IMR-90 (cell line): ENCODE measurements at regions not wholly inside any gene's neighbourhood (a gene's known extent, or its start where the extent isn't known, plus 50 kb on each side); places are given as distances from the start of the nearest gene placed in this dataset.
A peak's percentile ranks its signal among the peaks of the same experiment; 100 is the strongest.

Experiments used
- ATAC-seq: fragments of 200-7000 bp; cut with Tn5 transposase; 2 replicates; pipeline ENCODE4 v1.9.1; 2020; ENCODE audit warnings: low read depth, mild to moderate bottlenecking, moderate library complexity
- BruUV-seq: library from RNA; stranded (reverse); fragments of 400-500 nt; replicated peaks from 2 replicates; lab custom pipeline; 2021; lab: Mats Ljungman, UMichigan
- CTCF ChIA-PET: fragments of 300-600 bp; formaldehyde crosslinking; extraction: SDS; loops from one replicate; lab custom pipeline; 2021; ENCODE audit warnings: antibody characterized with exemption; lab: Yijun Ruan, JAX
- POLR2A ChIA-PET: fragments of 300-600 bp; sonication (Branson Sonifier 250); formaldehyde crosslinking; loops from one replicate; lab custom pipeline; 2022; ENCODE audit warnings: antibody characterized with exemption; ENCODE audit not compliant: unreplicated experiment; lab: Charles Lee
- DNase-seq: peaks from one replicate; pipeline ENCODE4 v3.0.0; 2013
- H2AFZ ChIP-seq: replicated peaks from 2 replicates; pipeline ENCODE3; 2013; ENCODE audit warnings: low read length, mild to moderate bottlenecking; ENCODE audit not compliant: poor library complexity
- H2AK5ac ChIP-seq: 2 replicates; pipeline ENCODE4 v1.6.1; 2013; ENCODE audit warnings: low read depth, low read length, inconsistent platforms
- H2AK9ac ChIP-seq: replicated peaks from 2 replicates; pipeline ENCODE3; 2013; ENCODE audit warnings: mild to moderate bottlenecking, low read depth, low read length, moderate library complexity; ENCODE audit not compliant: poor library complexity
- H2BK120ac ChIP-seq: 2 replicates; pipeline ENCODE4 v1.6.1; 2013; ENCODE audit warnings: low read depth, low read length, inconsistent platforms
- H2BK15ac ChIP-seq: 3 replicates; pipeline ENCODE4 v1.6.1; 2013; ENCODE audit warnings: low read depth, low read length, inconsistent platforms
- H2BK20ac ChIP-seq: 2 replicates; pipeline ENCODE4 v1.6.1; 2013; ENCODE audit warnings: low read depth, mild to moderate bottlenecking, inconsistent platforms, low read length, moderate library complexity
- H2BK5ac ChIP-seq: 2 replicates; pipeline ENCODE4 v1.6.1; 2013; ENCODE audit warnings: mild to moderate bottlenecking, low read depth, low read length, inconsistent platforms; ENCODE audit not compliant: poor library complexity, severe bottlenecking
- H3K14ac ChIP-seq: replicated peaks from 2 replicates; pipeline ENCODE4 v1.6.1; 2013; ENCODE audit warnings: low read depth, low read length, inconsistent platforms
- H3K18ac ChIP-seq: 2 replicates; pipeline ENCODE4 v1.6.1; 2013; ENCODE audit warnings: low read depth, low read length, control low read depth
- H3K23ac ChIP-seq: 2 replicates; pipeline ENCODE4 v1.6.1; 2013; ENCODE audit warnings: low read depth, low read length, inconsistent platforms
- H3K27ac ChIP-seq: 2 replicates; pipeline ENCODE4 v1.5.1; 2013; ENCODE audit warnings: mild to moderate bottlenecking, control low read depth, low read length; ENCODE audit not compliant: insufficient read depth
- H3K27me3 ChIP-seq: 2 replicates; pipeline ENCODE4 v1.6.1; 2013; ENCODE audit warnings: low read length; ENCODE audit not compliant: control insufficient read depth, insufficient read depth
- H3K36me3 ChIP-seq: 2 replicates; pipeline ENCODE4 v1.6.1; 2013; ENCODE audit warnings: low read length, mixed read lengths; ENCODE audit not compliant: control insufficient read depth, insufficient read depth
- H3K4ac ChIP-seq: 2 replicates; pipeline ENCODE4 v1.6.1; 2013; ENCODE audit warnings: low read depth, low read length, inconsistent platforms
- H3K4me1 ChIP-seq: 2 replicates; pipeline ENCODE4 v1.6.1; 2013; ENCODE audit warnings: low read length, mixed read lengths; ENCODE audit not compliant: control insufficient read depth, insufficient read depth
- H3K4me2 ChIP-seq: 2 replicates; pipeline ENCODE4 v1.6.1; 2013; ENCODE audit warnings: low read depth, mild to moderate bottlenecking, control low read depth, low read length, moderate library complexity
- H3K4me3 ChIP-seq: 2 replicates; pipeline ENCODE4 v1.5.1; 2013; ENCODE audit warnings: low read depth, mild to moderate bottlenecking, control low read depth, low read length, moderate library complexity; ENCODE audit not compliant: insufficient read depth
- H3K56ac ChIP-seq: 2 replicates; pipeline ENCODE4 v1.6.1; 2013; ENCODE audit warnings: low read length, inconsistent platforms; ENCODE audit not compliant: insufficient read depth; ENCODE audit errors: extremely low read depth
- H3K79me1 ChIP-seq, 2 experiments: 2 replicates each; pipeline ENCODE4 v1.6.1; 2013; ENCODE audit warnings: low read length in 2 of 2, inconsistent platforms in 1 of 2, low read depth in 1 of 2
- H3K9ac ChIP-seq: 2 replicates; pipeline ENCODE4 v1.6.1; 2013; ENCODE audit warnings: low read depth, low read length, control low read depth
- H3K9me1 ChIP-seq: 2 replicates; pipeline ENCODE4 v1.6.1; 2013; ENCODE audit warnings: low read length, inconsistent platforms; ENCODE audit not compliant: insufficient read depth
- H3K9me3 ChIP-seq: 2 replicates; pipeline ENCODE4 v1.6.1; 2013; ENCODE audit warnings: low read length; ENCODE audit not compliant: control insufficient read depth, insufficient read depth
- H4K20me1 ChIP-seq: 2 replicates; pipeline ENCODE4 v1.6.1; 2013; ENCODE audit warnings: low read length, inconsistent platforms; ENCODE audit not compliant: insufficient read depth
- H4K5ac ChIP-seq: 2 replicates; pipeline ENCODE4 v1.6.1; 2013; ENCODE audit warnings: mild to moderate bottlenecking, low read depth, low read length, control low read depth
- H4K8ac ChIP-seq, 2 experiments: 2 replicates each; pipeline ENCODE4 v1.6.1; 2013; ENCODE audit warnings: low read depth in 2 of 2, low read length in 2 of 2, control low read depth in 1 of 2, inconsistent platforms in 1 of 2
- H4K91ac ChIP-seq: 2 replicates; pipeline ENCODE4 v1.6.1; 2013; ENCODE audit warnings: low read depth, low read length, inconsistent platforms; ENCODE audit not compliant: insufficient read depth
- BHLHE40 ChIP-seq: fragments of 150-350 bp; IDR thresholded peaks from 2 replicates; pipeline ENCODE4 v1.6.1; 2016; ENCODE audit warnings: mild to moderate bottlenecking, low read depth, low read length
- CEBPB ChIP-seq: IDR thresholded peaks from 2 replicates; pipeline ENCODE4 v1.6.1; 2012; ENCODE audit warnings: low read depth, low read length, improper control_type of control experiment
- CHD1 ChIP-seq: IDR thresholded peaks from 2 replicates; pipeline ENCODE4 v1.6.1; 2012; ENCODE audit warnings: low read depth, low read length, improper control_type of control experiment
- CTCF ChIP-seq: conservative IDR thresholded peaks from 2 replicates; pipeline ENCODE4 v1.5.1; 2012; ENCODE audit warnings: mild to moderate bottlenecking, low read depth, low read length, improper control_type of control experiment
- ELK1 ChIP-seq: fragments of 150-350 bp; IDR thresholded peaks from 2 replicates; pipeline ENCODE4 v1.6.1; 2016; ENCODE audit warnings: low read depth, mild to moderate bottlenecking, low read length, moderate library complexity, borderline replicate concordance
- FOS ChIP-seq: fragments of 150-350 bp; IDR thresholded peaks from 2 replicates; pipeline ENCODE4 v1.6.1; 2016; ENCODE audit warnings: low read depth, low read length
- MAFK ChIP-seq: IDR thresholded peaks from 2 replicates; pipeline ENCODE4 v1.6.1; 2012; ENCODE audit warnings: low read depth, low read length, improper control_type of control experiment
- MAZ ChIP-seq: IDR thresholded peaks from 2 replicates; pipeline ENCODE4 v1.6.1; 2012; ENCODE audit warnings: low read depth, mild to moderate bottlenecking, low read length, improper control_type of control experiment, moderate library complexity, borderline replicate concordance
- MXI1 ChIP-seq: IDR thresholded peaks from 2 replicates; pipeline ENCODE4 v1.6.1; 2012; ENCODE audit warnings: low read depth, mild to moderate bottlenecking, low read length, moderate library complexity, borderline replicate concordance
- POLR2A ChIP-seq: IDR thresholded peaks from 2 replicates; pipeline ENCODE4 v1.6.1; 2012; ENCODE audit warnings: mild to moderate bottlenecking, low read depth, low read length
- RAD21 ChIP-seq: IDR thresholded peaks from 2 replicates; pipeline ENCODE4 v1.6.1; 2012; ENCODE audit warnings: low read length, improper control_type of control experiment
- RCOR1 ChIP-seq: IDR thresholded peaks from 2 replicates; pipeline ENCODE4 v1.6.1; 2012; ENCODE audit warnings: mild to moderate bottlenecking, low read length, improper control_type of control experiment; ENCODE audit not compliant: insufficient replicate concordance
- RFX5 ChIP-seq: IDR thresholded peaks from 2 replicates; pipeline ENCODE4 v1.8.0; 2012; ENCODE audit warnings: low read depth, mild to moderate bottlenecking, low read length, moderate library complexity
- WGBS, 2 experiments: methylation state at CpG; one replicate each; pipeline versions ENCODE4 v1.1.5 to v1.1.7; 2013; ENCODE audit warnings: missing lambda C conversion rate in 2 of 2; ENCODE audit not compliant: insufficient read length in 1 of 2; ENCODE audit errors: extremely low coverage in 2 of 2; 5-methylcytosine and 5-hydroxymethylcytosine counted together
- dilution Hi-C: fragments of 300-500 bp; cut with HindIII; formaldehyde crosslinking; loops from one replicate; pipeline ENCODE4 v1.14.3; 2018; ENCODE audit warnings: low sequenced_read_pairs; ENCODE audit not compliant: unreplicated experiment
- in situ Hi-C: fragments of 300-500 bp; cut with MboI; formaldehyde crosslinking; loops from 3 replicates; pipeline ENCODE4 v1.14.3; 2019; ENCODE audit warnings: low sequenced_read_pairs, inconsistent platforms, mixed read lengths
- intact Hi-C: fragments of 100-400 bp; cut with micrococcal nuclease; formaldehyde crosslinking; loops from 2 replicates; pipeline ENCODE4 v1.10.0; 2022

- Histone ChIP-seq H3K9me3 (no peaks in the 10 kb centered on the region), H3K56ac (no peak overlapping the region), H3K18ac (no peak overlapping the region), H2BK120ac (no peak overlapping the region), H2AK5ac (no peak overlapping the region), H3K27me3 (no peaks in the 10 kb centered on the region), H3K36me3 (no peaks in the 10 kb centered on the region), H3K9ac (no peak overlapping the region), H3K4me2 (peak overlapping the region; percentile 46; the same call in 1 of the 2 replicates), H3K4me1 (peaks cover 4% of the 10 kb centered on the region), H2BK5ac (no peak overlapping the region), H3K9me1 (no peaks in the 10 kb centered on the region), H4K5ac (no peak overlapping the region), H4K8ac (no peak overlapping the region), H2AFZ (no peak overlapping the region), H3K23ac (no peak overlapping the region), H3K14ac (no peak overlapping the region; the same call in 1 of the 2 replicates), H2BK15ac (no peak overlapping the region), H4K20me1 (no peaks in the 10 kb centered on the region), H2BK20ac (no peak overlapping the region), H3K4ac (no peak overlapping the region), H3K79me1 (no peaks in the 10 kb centered on the region), H2AK9ac (no peak overlapping the region), H4K91ac (no peak overlapping the region), H3K4me3 (no peak overlapping the region), H3K27ac (no peak overlapping the region)
- in situ Hi-C loops (no loop called here), dilution Hi-C loops (no loop called here), intact Hi-C loops (no loop called here)
- BruUV-seq: no TSS peak
- ChIA-PET CTCF (interaction anchor here (0.5 kb wide), 1 partner anchor 39 kb away, joined by 3 read pairs; no protein-coding TSS in a partner anchor), POLR2A (interaction anchor here (0.7 kb wide), 1 partner anchor 221 kb away, joined by 15 read pairs; no protein-coding TSS in a partner anchor)
- DNase-seq: no peak
- WGBS, 2 experiments: no CpG with 5 or more reads among the region's 2 CpGs
- no peak for ATAC-seq
- no peak for TF ChIP-seq MAZ
- TF ChIP-seq RFX5: no peak
- TF ChIP-seq POLR2A: no peak
- TF ChIP-seq BHLHE40: no peak
- TF ChIP-seq RCOR1: no peak
- TF ChIP-seq MXI1: no peak
- TF ChIP-seq FOS: no peak
- TF ChIP-seq CTCF: no peak
- no peak for TF ChIP-seq CHD1
- TF ChIP-seq RAD21: no peak
- TF ChIP-seq MAFK: no peak
- TF ChIP-seq ELK1: no peak
- TF ChIP-seq CEBPB: no peak
Measured at GRCh38 chr6:81820422-81820821, 67.9 kb upstream of the TENT5A start.
